ENCODE measurements at regions not wholly inside any gene's neighbourhood (a gene's known extent, or its start where the extent isn't known, plus 50 kb on each side); places are given as distances from the start of the nearest gene placed in this dataset.

- Histone ChIP-seq H3K4me3 (no peak overlapping the region), H3K9me3 (no peaks in the 10 kb centered on the region), H3K27me3 (no peaks in the 10 kb centered on the region), H3K36me3 (no peaks in the 10 kb centered on the region), H3K27ac (no peak overlapping the region), H3K4me1 (ENCODE audit: insufficient read depth) (no peaks in the 10 kb centered on the region)
- WGBS, 3 donors, result 45 to 66% (median 50%) methylated on average over 14 of the region's 14 CpGs
- no peak for DNase-seq
- intact Hi-C loops (cut with DNase I), result no loop called here
- no peak for TF ChIP-seq CTCF (IDR thresholded peaks at IDR 0.05)
- TF ChIP-seq EP300 (IDR thresholded peaks at IDR 0.05), result no peak
- TF ChIP-seq POLR2A (IDR thresholded peaks at IDR 0.05), result no peak
Measured at GRCh38 chr15:96801576-96802150, 471.2 kb downstream of the NR2F2 start.

DNA sequence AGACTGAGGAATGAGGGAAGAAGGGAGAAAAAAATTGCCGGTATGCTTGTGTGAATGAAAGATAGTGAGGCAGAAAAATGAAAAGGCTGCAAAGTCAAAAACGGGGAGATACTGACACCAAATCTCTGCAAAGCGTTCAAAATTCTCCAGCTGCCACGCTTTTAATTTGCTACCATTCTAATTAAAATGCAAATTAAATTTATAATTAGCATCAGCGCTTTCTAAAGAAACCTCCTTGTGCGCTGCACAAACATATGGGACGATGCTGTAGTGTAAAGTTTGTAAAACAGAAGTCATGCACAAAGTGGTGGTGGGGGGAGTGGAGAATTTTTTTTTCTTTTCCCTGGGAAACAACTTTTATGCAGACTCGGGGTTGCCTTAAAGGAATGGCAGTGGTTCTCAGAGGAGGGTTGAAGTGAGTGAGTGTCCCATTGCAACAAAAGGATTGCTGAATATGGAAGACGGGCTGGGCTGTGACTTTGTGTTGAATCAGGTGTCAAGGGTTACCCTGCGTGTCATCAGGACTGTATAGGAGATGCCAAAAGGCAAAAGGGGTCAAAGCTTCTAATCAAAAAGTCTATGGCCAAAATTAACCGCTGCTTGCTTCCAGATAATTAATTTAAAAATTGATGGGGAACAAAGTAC, 472.2 kb downstream of the NR2F2 start:
- TF ChIP-seq CTCF (IDR thresholded peaks at IDR 0.05) (no peak), EP300 (IDR thresholded peaks at IDR 0.05) (no peak), POLR2A (IDR thresholded peaks at IDR 0.05) (no peak)
- no peaks in the 10 kb centered on the region for H3K27me3 ChIP-seq
- H3K4me1 ChIP-seq (ENCODE audit: insufficient read depth), result no peaks in the 10 kb centered on the region

DNA sequence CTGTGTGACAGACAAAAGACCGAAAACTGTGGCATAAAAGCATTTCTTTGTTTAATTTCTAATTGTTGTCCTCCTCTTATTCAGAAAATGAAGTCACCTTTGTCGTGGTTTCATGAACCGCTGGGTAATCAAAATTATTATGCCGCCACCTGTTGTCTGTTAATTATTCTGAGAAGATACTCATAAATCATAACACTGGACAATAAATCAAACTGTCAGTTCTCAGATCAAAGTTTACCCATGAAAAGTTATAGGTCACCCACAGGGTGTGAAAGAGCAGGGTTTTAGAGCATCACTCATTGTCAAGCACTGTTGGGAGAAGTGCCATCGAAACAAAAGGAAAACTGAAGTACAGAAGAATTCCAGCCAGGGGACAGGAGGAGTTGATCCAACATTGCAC, 474.3 kb downstream of the NR2F2 start:
- no peaks in the 10 kb centered on the region for H3K36me3 ChIP-seq
- 65 to 78% (median 72%) methylated on average over 5 of the region's 5 CpGs for WGBS, 3 donors
- no peak for TF ChIP-seq EP300 (IDR thresholded peaks at IDR 0.05)
- TF ChIP-seq CTCF (IDR thresholded peaks at IDR 0.05), result no peak
- no peak for TF ChIP-seq POLR2A (IDR thresholded peaks at IDR 0.05)
- no peaks in the 10 kb centered on the region for H3K9me3 ChIP-seq
- no peaks in the 10 kb centered on the region for H3K27me3 ChIP-seq
- no peak for DNase-seq
- no peaks in the 10 kb centered on the region for H3K4me1 ChIP-seq (ENCODE audit: insufficient read depth)
- no peak overlapping the region for H3K27ac ChIP-seq
- H3K4me3 ChIP-seq, result no peak overlapping the region
- intact Hi-C loops (cut with DNase I), result no loop called here

More for the DNA sequence above, 472.2 kb downstream of the NR2F2 start:
- H3K4me3 ChIP-seq, result no peak overlapping the region
- intact Hi-C loops (cut with DNase I), result no loop called here
- DNase-seq, result no peak
- no peaks in the 10 kb centered on the region for H3K9me3 ChIP-seq
- no peak overlapping the region for H3K27ac ChIP-seq
- H3K36me3 ChIP-seq, result no peaks in the 10 kb centered on the region
- WGBS, 3 donors, result 73 to 77% (median 75%) methylated on average over 11 of the region's 11 CpGs

DNA sequence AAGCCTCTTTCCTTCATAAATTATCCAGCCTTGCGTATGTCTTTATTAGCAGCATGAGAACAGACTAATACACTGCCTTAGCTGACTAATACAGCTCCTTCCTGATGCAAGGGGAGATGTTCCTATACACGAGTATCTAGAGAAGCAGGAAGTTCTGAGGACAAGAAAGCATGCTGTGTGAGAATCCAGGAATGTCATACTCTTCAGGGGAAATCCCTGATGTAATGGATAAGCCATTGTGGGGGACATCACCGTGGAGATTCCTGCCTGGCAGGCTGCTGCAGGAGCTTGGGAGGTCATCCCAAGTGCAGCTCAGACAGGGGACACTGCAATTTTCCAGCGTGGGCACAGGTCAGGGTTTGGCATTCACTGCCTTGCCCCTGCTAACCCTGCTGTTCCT, 476.9 kb downstream of the NR2F2 start:
- WGBS, 3 donors, result 74% methylated on average over 4 of the region's 4 CpGs
- Histone ChIP-seq H3K4me1 (ENCODE audit: insufficient read depth) (no peaks in the 10 kb centered on the region), H3K36me3 (no peaks in the 10 kb centered on the region), H3K27me3 (no peaks in the 10 kb centered on the region), H3K9me3 (no peaks in the 10 kb centered on the region), H3K4me3 (no peak overlapping the region), H3K27ac (no peak overlapping the region)
- intact Hi-C loops (cut with DNase I), result no loop called here
- no peak for DNase-seq
- TF ChIP-seq POLR2A (IDR thresholded peaks at IDR 0.05) (no peak), EP300 (IDR thresholded peaks at IDR 0.05) (no peak), CTCF (IDR thresholded peaks at IDR 0.05) (no peak)

All from ovary (tissue), 7 donors.